ENCODE measurements at regions not wholly inside any gene's neighbourhood (a gene's known extent, or its start where the extent isn't known, plus 50 kb on each side); places are given as distances from the start of the nearest gene placed in this dataset.

- no peak for DNase-seq (ENCODE audit: low spot score)
- TF ChIP-seq, protein P1, sequence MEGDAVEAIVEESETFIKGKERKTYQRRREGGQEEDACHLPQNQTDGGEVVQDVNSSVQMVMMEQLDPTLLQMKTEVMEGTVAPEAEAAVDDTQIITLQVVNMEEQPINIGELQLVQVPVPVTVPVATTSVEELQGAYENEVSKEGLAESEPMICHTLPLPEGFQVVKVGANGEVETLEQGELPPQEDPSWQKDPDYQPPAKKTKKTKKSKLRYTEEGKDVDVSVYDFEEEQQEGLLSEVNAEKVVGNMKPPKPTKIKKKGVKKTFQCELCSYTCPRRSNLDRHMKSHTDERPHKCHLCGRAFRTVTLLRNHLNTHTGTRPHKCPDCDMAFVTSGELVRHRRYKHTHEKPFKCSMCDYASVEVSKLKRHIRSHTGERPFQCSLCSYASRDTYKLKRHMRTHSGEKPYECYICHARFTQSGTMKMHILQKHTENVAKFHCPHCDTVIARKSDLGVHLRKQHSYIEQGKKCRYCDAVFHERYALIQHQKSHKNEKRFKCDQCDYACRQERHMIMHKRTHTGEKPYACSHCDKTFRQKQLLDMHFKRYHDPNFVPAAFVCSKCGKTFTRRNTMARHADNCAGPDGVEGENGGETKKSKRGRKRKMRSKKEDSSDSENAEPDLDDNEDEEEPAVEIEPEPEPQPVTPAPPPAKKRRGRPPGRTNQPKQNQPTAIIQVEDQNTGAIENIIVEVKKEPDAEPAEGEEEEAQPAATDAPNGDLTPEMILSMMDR (IDR thresholded peaks at IDR 0.05; ENCODE audit: extremely low read depth, insufficient read depth, missing control alignments), result no peak
- in situ Hi-C loops (cut with MboI; ENCODE audit: low pct_unique_long_range_greater_than_20kb, low sequenced_read_pairs, unreplicated experiment), result no loop called here
Measured at GRCh38 chr6:131381052-131381708, 191.8 kb upstream of the ARG1 start.

- in situ Hi-C loops (cut with MboI; ENCODE audit: low pct_unique_long_range_greater_than_20kb, low sequenced_read_pairs, unreplicated experiment), result no loop called here
- no peak for DNase-seq (ENCODE audit: low spot score)
- TF ChIP-seq, protein P1 (IDR thresholded peaks at IDR 0.05; ENCODE audit: extremely low read depth, insufficient read depth, missing control alignments), result no peak
Measured at GRCh38 chr6:131381709-131382093, 191.3 kb upstream of the ARG1 start.

DNA sequence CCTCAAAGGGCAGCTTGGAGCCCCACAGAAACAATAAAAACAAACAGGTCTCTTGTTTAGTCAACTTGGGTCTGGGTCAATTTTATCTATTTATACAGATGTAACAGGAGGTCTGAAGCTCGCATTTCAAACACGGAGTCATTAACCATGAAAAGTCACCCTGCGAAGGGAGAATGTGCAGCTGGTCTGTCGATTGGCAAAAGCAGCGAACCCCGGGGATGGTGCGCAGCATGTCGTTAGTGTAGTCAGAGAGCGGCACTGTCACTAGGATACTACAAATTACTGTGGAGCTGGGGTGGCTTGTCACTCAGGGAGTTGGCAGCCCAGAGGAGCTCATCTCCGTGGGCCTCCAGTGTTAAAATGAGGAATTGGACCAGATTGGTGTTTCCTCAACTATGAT, 190.4 kb upstream of the ARG1 start:
- in situ Hi-C loops (cut with MboI; ENCODE audit: low pct_unique_long_range_greater_than_20kb, low sequenced_read_pairs, unreplicated experiment), result no loop called here
- no peak for DNase-seq (ENCODE audit: low spot score)
- TF ChIP-seq, protein P1 (IDR thresholded peaks at IDR 0.05; ENCODE audit: extremely low read depth, insufficient read depth, missing control alignments), result no peak

- in situ Hi-C loops (cut with MboI; ENCODE audit: low pct_unique_long_range_greater_than_20kb, low sequenced_read_pairs, unreplicated experiment), result no loop called here
- TF ChIP-seq, protein P1 (IDR thresholded peaks at IDR 0.05; ENCODE audit: extremely low read depth, insufficient read depth, missing control alignments), result no peak
- no peak for DNase-seq (ENCODE audit: low spot score)
Measured at GRCh38 chr6:131383421-131384411, 189.3 kb upstream of the ARG1 start.

DNA sequence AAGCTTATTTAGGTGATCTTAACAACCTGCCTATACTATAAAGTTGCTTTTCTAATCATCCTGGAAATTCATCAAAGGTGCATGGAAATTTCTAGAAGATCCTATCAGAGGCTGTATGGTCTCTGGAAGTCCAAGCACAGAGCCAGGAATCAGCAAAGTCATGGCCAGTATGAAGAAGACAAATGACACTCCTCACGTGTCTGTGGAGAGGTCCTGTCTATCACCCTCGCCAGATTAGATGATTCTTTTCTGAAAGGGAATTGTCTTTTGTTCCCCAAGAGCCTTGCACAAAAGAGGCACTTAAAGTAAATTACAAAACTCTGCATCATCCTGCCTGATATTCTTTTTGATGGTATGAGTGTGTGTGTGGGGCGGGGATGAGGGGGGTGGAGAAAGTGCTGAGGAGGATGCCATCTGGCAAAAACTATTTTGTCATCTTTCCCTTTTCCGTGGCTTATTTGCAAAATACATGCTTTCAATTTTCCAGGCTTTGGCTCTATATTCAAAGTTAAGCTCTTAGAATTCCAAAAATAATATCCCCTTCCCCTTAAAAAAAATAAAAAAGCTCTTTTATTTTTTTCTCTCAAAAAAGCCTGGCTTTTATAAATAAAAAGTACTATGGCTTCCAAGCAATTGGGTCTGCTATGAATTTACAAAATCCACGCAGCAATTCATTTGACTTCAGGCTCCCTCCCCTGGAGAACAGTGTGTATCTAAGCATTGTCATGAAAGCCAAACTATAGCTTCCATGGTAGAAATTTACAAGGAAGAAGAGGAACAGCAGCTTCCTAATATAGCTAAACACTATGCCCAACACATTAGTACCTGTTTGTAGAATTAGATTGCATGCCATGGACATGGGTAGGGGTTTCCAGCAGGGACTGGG, 185.2 kb upstream of the ARG1 start:
- in situ Hi-C loops (cut with MboI; ENCODE audit: low pct_unique_long_range_greater_than_20kb, low sequenced_read_pairs, unreplicated experiment), result no loop called here
- DNase-seq (ENCODE audit: low spot score), result no peak
- TF ChIP-seq, protein P1 (IDR thresholded peaks at IDR 0.05; ENCODE audit: extremely low read depth, insufficient read depth, missing control alignments), result no peak

- DNase-seq (ENCODE audit: low spot score), result no peak
- in situ Hi-C loops (cut with MboI; ENCODE audit: low pct_unique_long_range_greater_than_20kb, low sequenced_read_pairs, unreplicated experiment), result no loop called here
- TF ChIP-seq, protein P1 (IDR thresholded peaks at IDR 0.05; ENCODE audit: extremely low read depth, insufficient read depth, missing control alignments), result no peak
Measured at GRCh38 chr6:131390322-131390721, 182.7 kb upstream of the ARG1 start.
